Dedifferentiated amniotic fluid mesenchymal stem cell (primary cell): ENCODE measurements at regions not wholly inside any gene's neighbourhood (a gene's known extent, or its start where the extent isn't known, plus 50 kb on each side); places are given as distances from the start of the nearest gene placed in this dataset.

ENCODE experiments used
- DNase-seq: peaks from one replicate; pipeline ENCODE4 v3.0.0-alpha.2; 2016; ENCODE audit errors: extremely low spot score

DNA sequence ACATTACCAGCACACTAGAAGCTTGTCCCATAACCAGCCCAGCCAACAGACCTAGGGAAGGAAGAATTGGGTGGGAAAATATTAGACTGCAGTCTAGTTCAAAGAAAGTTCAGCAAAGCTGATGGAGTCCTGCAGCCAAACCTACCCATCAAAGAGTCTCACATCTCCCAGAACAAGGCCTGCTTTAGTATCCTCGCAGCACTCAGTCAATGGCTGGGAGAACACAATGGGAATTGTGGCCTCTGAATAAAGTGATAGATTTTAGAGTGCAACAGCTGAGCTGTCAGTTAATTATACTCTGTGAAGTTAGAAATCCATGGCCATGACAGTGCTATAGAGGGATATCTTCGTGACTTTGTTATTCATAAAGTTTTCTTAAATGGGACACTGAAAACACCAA is 207.2 kb upstream of the NAALADL2 start:
- no peak for DNase-seq

DNA sequence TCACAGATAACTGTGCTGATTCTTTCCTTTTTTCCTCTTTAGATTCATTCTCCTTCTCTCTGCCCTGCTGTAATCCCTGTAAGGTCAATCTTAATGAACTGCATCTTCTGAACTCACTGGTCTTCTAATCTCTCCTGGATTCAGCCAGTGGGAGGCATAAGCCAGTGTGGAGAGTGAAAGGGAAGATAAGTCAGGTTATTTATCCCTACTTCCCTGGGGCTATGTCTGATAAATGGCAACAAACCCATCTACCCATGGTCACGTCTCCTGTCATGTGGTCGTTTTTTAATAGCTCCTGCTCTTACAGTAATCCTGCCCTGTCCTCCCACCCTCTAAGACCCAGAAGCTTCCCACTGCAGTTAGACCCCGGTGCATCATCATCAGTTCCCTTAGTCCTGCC is 199.6 kb upstream of the NAALADL2 start:
- DNase-seq, result no peak

DNA sequence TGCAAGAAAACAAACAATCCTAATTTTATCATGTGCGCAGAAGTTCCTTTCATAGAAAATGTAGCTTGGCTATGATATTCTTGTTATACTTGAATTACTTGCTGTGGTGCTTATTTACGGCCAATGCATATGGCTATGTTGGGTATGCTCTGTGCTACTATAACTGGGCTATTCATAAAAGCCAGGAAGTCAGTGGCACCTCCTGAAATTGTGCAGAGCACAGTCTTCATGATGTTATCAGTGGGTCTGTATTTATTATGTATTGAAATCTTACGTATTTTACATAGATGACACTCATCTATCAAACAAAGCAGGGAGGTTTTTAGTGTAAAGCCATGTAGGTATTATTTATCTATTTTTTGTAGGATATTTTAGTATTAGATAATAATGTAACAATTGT is 196.5 kb upstream of the NAALADL2 start:
- DNase-seq, result no peak

DNA sequence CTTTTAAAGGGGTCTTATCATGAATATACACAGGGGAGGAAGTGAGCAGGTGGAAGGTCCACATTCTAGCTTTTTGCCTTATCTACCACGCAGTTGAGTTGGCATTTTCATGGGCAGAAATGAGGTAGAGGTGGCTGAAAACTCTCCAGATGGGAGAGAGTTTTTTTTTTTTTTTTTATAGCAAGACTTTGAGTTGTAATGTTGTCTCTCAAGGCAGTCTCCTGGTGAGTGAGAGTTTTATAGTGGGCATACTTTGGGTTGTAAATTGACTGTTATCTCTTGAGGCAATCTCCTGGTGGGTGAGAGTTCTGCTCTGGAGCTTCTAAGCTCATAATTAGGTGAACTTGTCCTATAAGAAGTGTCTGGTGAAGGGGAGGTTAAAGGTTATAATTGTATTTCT is 191.7 kb upstream of the NAALADL2 start:
- no peak for DNase-seq

DNA sequence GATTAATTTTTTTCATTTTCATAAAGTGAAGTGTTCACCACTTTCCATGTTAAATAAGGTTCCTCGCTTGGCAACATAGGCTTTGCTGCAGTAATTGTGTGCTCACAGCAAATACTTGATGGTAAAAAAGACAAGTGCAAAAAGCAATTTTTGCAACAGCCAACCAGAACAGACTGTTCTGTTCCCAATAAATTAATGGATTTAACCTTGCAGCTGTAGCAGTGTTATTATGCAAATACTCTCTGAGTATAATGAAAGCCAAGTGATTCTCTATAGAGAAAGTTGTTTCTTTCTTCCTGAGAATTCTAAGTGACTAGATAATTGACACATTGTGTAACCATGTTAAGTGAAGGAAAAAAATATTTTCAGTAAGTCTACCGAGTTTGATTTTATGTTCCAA is 183.7 kb upstream of the NAALADL2 start:
- DNase-seq, result no peak

DNA sequence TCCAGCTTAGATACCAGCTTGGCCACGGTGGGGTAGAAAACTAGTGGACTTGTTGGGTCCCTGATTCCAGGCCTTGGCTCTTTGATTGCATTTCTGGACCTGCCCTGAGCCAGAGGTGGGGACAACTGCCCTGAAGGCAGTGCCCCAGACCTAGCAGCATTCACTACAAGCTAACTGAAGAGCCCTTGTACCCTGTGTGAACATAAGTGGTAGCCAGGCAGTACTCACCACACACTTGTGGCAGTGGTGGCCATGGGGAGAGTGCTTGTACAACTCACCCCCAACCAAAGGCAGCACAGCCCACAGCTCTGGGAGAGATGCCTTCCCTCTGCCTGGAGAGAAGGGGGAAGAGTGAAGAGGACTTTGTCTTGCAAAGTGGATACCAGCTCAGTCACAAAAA is 177.3 kb upstream of the NAALADL2 start:
- no peak for DNase-seq

DNA sequence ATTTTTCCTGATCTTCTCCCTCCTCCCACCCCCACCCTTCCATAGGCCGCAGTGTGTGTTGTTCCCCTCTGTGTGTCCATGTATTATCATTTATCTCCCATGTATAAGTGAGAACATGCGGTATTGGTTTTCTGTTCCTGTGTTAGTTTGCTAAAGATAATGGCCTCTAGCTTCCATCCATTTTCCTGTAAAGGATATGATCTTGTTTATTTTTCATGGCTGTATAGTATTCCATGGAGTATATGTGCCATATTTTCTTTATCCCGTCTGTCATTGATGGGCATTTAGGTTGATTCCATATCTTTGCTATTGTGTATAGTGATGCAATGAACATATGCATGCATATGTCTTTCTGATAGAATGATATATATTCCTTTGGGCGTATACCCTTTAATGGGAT is 173.3 kb upstream of the NAALADL2 start:
- DNase-seq, result no peak

DNA sequence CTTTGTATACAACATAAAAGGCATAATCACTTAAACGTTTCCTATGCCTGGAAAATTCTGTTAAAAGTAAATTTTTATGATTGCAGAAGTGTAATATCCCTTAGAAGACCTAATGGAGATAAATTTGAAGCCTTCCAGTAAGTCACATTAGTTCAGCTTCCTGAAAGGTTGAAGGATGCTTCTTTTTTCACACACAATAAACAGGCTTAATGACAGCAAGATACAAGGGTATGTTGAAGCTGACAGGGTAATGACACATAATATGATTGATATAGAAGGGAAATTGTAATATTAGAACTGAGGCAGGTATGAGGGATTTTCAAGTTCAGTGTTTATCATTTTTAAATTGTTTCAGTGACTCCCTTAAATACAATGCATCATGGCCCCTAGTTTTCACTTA is 161.8 kb upstream of the NAALADL2 start:
- no peak for DNase-seq

DNA sequence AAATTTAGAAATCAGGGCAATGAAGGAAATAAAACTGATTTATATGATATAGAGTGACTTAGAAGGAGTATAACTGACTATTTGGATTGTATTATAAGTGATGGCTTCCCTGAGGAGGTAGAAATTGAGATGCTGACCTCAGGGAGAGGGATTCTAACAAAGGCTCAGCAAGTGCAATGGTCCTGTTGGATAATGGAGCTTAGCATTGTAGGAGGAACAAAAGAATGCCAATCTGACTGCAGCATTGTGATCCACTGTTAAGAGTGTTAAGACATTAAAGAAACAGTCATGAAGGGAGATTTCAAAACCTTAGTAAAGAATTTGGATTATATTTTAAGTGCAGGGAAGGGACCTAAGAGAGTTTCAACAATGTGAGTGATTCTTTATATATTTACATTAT is 158.4 kb upstream of the NAALADL2 start:
- DNase-seq, result no peak

DNA sequence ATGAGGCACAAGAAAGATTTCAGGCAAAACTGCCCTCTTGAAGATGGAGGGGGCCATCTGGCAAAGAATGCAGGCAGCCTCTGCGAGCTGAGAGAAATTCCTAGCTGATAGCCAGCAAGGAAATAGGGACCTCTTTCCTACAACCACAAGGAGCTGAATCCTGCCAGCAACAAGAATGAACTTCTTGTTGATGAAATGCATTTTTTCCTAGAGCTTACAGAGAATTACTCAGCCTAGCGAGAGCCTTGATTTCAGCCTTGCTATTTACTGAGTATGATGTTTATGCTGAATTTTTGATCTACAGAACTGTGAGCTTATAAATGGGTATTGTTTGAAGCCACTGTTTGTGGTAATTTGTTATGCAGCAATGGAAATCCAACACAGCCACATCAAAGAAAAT is 148.5 kb upstream of the NAALADL2 start:
- DNase-seq, result peak; percentile 16

DNA sequence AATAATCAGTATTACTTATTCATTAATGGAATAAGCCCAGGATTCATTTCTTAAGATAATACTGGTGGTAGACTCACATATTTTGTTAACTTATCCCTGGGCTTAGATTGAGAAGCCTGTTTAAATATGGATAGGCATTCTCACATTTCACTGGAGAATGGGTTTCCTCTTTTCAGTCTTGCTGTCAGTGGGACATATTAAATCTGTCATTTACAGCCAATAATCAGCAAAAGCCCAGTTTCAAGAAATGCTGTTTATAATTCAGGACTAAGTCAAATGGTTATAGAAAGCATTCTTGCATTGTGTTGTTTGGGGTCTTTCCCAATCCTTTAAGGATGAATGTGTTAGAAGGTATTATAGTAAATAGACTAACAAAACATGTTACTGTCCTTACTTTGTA is 143.7 kb upstream of the NAALADL2 start:
- DNase-seq, result no peak

DNA sequence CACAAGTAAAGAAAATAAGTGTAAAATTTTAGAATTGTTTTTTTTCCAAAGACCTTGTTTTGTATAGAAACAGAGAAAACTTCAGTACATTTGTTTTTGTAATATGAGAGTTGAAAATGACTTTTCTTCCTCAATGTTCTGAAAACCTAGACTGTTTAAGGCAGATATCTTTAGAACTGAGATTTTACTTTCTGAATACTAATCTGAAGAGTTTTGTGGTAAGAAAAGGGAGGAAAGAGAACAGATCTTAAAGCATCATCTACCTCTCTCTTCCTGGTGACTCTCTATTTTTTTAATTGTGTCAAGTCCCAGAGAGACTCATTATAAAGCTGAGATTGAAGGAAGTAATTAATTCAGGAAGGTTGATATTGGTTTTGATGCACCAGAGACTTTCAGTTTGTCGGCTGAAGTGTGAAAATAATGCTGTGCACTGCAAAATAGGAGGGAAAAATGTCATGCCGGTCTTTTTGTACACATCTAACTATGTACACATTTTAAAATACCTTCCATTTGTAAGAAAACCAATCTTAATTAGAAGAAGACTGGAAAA is 142.1 kb upstream of the NAALADL2 start:
- no peak for DNase-seq

DNA sequence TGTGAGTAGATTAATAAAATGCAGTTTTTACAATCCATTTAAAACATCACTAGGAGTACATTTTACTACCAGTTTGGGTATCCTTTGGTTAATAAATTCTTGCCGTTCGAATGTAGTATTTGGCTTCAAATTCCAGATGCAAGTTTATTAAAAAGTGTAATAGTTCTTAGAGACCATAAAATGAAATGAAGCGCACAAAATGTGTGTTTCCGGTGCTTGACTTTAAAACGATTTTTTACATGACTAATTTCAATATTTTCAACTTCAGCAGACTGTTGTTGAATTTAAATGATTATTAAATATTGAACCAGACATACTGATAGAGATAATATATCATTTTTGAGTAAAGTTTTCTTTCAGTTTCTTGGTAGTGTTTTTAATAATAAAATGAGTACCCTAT is 138.4 kb upstream of the NAALADL2 start:
- no peak for DNase-seq

DNA sequence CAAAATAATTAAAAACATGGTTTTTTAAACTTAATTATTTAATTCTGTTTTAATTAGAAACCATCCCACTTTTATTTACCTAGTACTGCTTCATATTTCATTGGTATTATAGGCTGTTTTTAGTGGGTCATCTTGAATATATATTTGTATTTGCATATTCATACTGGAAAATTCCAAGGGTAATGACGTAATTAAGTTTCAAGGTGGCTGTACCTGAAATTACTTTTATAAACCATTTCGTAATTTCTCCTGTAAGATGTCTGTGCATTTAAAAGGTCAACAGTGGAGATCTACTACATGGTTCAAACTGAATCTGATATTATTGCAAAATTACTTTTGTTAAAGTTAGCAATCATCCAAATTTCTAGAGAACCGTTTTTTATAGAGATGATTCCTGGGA is 133.8 kb upstream of the NAALADL2 start:
- DNase-seq, result no peak

DNA sequence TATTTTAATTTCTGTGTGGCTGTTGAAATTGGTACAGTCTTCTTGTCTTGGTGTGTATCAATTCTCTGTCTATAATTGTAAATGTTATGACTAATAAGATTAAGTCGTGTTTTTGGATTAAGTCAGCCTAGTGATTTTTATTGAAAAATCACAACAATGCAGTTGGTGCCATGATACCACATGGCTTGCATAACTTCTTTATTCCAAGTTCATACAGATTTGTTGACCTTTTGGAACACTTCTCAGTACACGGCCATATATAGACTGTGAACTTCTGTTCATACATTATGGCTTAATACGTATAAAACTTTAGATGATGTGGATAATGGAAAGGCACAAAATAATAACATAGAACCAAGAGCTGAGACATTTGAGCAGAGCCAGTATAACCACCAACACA is 121.2 kb upstream of the NAALADL2 start:
- no peak for DNase-seq

DNA sequence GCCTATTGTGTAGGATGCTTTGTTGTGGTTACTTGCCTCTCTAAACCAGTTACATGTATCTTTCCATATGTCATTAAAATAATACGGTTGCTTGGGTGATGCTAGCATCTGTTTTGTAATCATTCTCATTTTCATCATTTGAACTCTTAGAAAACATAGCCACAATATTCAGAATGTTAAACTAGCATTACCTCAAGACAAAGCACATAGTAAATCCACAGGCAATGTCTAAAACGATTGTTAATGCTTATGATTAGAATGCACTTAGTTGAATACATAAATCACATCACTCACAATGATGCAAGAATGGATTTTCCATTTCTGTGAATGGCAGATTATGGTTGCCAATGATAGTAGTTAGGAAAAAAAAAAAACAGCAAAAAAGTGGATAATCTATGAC is 110.0 kb upstream of the NAALADL2 start:
- no peak for DNase-seq

DNA sequence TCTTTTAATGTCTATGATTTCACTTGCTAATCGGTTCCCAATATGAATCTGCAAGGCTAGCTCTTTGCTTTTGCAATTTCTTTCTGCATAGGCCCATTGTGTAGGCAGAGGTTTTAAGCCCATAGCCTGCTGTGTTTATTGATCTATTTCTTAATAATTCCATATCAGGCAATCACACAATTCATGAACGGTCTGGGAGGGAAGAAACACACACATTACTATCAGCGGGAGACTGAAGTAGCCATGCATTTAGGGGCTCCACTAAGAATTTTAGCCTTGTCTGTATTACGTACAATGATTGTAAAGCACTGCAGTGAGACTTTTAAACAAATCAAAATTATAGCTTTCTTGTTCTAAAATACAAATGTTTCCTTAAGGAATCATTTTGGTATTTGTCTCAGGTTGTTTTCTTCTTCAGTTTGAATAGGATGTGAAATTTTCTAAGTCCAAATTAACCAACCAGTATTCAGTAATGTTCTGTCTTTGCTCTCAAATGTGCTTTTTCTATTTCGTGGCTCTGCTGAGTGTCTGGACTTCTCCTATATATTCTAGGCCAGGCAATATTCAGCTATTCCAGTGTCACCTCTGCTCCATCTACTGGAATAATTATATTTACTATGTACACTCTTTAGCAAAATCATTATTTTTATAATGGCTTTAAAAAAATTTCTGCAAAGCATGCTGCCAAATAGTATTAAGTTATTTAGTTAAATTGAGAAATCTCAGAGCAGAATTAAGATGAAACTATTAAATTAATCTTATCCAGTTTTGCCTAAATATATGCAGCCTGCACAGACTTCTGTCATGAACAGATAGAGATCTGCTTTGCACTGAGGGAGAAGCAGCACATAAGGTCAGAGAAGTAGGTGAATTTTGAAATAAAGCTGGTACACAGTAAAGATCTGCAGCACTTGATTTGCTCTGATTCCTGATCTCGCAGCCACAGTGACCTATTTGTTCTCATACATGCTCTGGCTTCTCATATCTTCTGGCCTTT is 103.0 kb upstream of the NAALADL2 start:
- DNase-seq, result peak; percentile 6

DNA sequence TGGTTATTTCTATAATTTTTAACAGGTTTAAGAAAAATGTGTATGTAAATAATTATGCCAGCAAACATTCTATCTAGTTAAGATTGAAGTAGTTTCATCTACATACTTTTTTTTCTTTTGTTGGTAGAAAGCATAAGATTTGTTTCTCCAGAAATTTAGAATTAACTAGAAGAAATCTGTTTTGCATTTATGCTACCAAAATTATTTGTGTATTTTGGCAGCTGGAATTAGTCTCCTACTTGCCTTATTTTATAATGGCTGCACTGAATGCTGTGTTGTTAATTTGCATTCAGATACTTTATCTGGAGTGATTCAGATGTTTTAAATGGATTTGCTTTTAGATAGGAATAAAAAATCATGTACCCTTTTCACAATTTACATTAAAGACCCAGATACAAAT is 100.2 kb upstream of the NAALADL2 start:
- DNase-seq, result no peak

DNA sequence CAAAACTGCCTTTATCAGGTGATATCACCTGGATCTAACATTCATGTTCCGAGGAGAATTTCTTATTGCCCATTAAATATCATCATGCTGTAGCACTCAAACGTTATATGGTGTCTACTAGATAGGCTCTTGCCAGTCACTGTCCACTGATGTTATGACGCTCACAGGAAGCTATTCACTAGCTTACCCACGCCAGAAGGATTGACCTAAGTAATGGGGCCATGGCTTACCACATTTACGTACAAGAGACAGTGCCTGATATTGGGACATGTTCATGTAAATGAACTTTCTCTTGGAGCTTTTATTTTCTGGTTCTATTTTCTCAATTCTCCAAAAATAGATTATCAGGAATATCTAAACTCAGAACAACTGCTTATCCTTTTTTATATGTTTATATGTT is 91.7 kb upstream of the NAALADL2 start:
- DNase-seq, result no peak

DNA sequence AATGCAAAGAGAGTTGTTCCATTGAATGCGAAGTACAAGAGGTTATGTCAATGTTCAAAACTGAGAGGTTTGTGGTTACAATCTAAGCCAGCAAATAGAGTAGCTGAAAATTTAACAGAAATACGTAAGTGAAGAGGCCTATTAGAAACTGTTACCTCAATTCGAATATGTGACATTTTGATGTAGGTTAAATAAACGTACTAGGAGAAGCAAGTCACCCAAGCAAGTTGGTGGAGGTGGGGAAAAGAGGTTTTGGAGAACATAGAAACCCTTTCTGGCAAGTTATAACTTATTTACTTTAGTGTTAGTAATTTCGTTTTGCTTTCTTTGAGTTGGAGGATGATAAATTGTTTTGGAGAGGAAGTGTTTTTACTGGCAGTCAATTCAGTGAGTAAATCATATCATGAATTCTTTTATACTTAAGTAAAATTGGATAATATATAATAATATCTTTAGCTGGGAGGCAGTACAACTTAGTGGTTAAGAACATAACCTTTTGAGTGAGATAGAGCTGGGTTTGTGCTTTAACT is 91.2 kb upstream of the NAALADL2 start:
- peak; percentile 32 for DNase-seq

DNA sequence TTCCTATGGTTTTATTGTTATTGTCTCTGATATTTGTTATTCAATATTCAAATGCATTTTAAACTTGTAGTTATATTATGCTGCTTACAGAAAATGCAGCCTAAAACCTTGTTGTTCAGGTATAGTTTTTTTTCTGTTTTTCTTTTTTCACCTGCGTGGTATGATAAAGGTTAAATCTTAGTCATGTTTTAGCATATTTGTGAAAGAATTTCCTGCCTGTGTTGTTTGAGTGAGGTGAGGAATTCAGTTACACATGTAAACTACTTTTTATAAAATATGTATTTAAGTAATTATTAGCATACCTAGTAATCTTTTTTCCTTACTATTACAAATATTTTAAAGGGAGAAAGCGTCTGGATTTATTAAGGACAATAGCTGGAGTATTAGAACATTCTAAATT is 90.0 kb upstream of the NAALADL2 start:
- DNase-seq, result no peak

DNA sequence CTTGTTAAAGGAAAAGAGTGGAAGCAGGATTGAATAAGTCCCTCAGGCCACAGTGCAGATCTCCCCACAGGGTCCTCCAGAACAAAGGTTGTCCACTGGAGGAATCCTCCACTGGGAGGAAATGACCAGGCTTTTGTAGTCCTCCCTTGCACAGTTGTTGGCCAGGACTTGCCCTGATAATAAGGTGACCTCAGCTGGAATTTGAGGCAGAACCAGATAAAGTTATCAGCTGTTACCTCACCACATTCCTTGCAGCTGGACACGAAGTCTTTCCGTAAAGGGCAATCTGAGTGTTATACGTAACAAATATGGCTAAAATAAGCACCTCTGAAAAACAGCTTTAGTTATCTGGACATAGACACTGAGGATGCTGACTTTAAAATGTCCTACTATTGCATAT is 83.5 kb upstream of the NAALADL2 start:
- no peak for DNase-seq

DNA sequence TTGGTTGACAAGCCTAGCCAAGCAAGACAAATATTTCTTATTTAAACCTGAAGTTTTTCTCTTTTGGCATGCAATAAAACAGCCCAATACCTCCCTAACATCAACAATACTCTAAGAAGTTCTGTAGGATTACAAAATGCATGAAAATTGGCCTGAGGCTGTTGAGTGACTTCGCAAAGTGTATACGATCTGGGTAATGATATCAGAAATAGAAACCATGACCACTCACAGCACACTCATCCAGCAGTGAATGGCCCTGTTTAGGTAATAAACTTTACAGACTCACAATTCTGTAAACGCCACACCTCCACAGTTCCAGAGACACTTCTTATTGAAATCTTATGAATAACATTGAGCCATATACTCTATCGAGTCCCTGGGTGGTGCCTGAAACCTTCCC is 83.0 kb upstream of the NAALADL2 start:
- DNase-seq, result peak; percentile 54
